Activated CD8-positive, alpha-beta memory T cell treated with anti-CD3 and anti-CD28 coated beads for 36 hours (primary cell): ENCODE measurements at regions not wholly inside any gene's neighbourhood (a gene's known extent, or its start where the extent isn't known, plus 50 kb on each side); places are given as distances from the start of the nearest gene placed in this dataset.
"Not testable (repeated sequence)": the region's sequence is repeated elsewhere in the genome, so short reads cannot be mapped to it uniquely, and the experiment has no call there.

Experiments
- CTCF ChIA-PET: fragments of 350-600 bp; sonication (Branson Sonifier 250); formaldehyde crosslinking; loops from one replicate; lab custom pipeline; 2021; ENCODE audit warnings: antibody characterized with exemption; lab: Charles Lee
- POLR2A ChIA-PET: fragments of 350-600 bp; sonication (Branson Sonifier 250); formaldehyde crosslinking; loops from one replicate; lab custom pipeline; 2021; ENCODE audit warnings: antibody characterized with exemption; lab: Charles Lee

DNA sequence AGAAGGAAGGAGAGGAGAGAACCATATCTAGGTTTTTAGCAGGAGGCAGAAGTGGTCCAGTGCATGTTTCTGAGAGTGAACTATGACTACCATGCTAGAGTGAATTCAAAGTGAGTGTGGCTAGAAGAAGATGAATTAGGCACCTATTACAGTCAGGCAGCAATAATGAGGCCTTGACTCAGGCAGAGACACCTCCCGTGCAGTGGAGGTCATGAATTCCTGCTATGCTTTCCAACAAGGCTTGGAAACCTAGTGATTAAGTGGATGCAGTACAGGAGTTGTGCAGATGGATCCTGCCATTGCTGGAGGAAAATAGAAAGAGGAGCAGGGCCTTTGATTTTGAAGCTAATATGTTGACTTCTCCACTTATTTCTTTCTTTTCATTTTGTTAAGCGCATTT, 581.5 kb downstream of the RWDD3 start:
- CTCF ChIA-PET, result no interaction called here
- POLR2A ChIA-PET, result no interaction called here

DNA sequence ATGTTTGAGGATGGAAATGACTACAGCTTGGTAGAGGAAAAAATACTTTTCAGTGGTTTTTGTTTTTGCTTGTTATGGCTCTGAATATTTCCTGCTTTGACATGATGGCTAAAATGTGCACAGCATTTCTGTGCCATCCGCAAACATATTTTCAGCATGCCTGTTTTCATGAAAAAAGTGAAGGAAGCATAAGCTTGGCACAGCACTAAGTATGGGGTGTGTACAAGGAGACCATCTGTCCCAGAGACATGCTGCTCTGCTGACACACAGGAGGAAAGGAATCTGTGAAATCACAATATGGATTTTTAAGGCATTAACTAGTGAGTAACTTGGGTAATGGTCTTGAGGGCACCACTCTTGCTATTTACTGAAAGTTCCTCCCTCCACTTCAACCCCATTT, 595.5 kb downstream of the RWDD3 start:
- ChIA-PET CTCF (no interaction called here), POLR2A (no interaction called here)

DNA sequence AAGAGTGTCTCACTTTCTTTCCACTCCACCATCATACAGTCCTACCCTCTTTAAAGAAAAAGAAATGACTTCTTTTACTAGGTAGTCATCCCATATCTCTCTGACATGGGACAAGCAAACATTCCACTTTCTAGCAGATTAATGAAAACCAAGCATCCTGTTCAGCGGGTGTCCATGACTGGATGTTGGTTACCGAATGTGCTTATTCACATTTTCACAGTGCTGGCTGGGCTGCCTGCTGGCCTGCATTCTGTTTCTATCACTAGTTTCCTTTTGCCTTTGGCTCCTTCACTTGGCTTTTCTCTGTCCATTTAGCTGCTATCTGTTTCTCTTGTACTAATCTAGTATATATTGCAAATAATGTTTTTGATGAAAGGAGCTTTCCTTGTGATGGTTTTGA, 598.4 kb downstream of the RWDD3 start:
- ChIA-PET CTCF (interaction anchor here (0.5 kb wide), 1 partner anchor 9 kb away, joined by 3 read pairs; no protein-coding TSS in a partner anchor), POLR2A (no interaction called here)

DNA sequence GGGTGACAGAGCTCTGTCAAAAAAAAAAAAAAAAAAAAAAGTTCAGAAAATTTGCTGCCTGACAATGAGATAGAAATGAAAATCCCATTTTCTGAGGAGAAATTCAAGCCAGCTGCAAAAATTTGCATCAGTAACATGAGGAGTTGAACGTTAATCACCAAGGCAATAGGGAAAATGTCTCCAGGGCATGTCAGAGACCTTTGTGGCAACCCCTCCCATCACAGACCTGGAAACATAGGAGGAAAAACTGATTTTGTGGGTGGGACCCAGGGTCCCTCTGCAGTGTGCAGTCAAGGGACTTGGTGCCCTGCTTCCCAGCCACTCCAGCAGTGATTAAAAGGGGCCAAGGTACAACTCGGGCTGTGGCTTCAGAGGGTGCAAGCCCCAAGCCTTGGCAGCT, 615.4 kb downstream of the RWDD3 start:
- POLR2A ChIA-PET, result no interaction called here
- CTCF ChIA-PET, result no interaction called here

DNA sequence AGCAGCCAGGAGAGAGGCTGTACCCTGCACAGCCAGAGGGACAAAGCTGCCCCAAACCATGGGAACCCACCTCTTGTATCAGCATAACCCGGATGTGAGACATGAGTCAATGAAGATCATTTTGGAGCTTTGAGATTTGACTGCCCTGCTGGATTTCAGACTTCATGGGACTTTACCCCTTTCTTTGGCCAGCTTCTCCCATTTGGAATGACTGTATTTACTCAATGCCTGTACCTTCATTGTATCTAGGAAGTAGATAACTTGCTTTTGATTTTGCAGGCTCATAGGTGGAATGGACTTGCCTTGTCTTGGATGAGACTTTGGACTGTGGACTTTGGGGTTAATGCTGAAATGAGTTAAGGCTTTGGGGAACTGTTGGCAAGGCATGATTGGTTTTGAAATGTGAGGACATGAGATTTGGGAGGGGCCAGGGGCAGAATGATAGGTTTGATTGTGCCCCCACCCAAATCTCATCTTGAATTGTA, 616.2 kb downstream of the RWDD3 start:
- POLR2A ChIA-PET, result no interaction called here
- CTCF ChIA-PET, result no interaction called here

DNA sequence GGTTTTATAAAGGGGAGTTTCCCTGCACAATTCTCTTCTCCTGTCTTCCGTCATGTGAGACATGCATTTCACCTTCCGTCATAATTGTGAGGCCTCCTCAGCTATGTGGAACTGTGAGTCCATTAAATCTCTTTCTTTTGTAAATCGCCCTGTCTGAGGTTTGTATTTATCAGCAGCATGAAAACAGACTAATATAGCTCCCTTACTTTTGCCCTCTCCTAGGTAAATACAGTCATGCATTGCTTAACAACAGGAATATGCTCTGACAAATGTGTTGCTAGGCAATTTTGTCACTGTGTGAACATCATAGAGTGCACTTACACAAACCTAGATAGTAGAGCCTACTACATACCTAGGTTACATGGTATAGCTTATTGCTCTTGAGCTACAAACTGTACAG, 616.8 kb downstream of the RWDD3 start:
- ChIA-PET POLR2A (no interaction called here), CTCF (no interaction called here)

DNA sequence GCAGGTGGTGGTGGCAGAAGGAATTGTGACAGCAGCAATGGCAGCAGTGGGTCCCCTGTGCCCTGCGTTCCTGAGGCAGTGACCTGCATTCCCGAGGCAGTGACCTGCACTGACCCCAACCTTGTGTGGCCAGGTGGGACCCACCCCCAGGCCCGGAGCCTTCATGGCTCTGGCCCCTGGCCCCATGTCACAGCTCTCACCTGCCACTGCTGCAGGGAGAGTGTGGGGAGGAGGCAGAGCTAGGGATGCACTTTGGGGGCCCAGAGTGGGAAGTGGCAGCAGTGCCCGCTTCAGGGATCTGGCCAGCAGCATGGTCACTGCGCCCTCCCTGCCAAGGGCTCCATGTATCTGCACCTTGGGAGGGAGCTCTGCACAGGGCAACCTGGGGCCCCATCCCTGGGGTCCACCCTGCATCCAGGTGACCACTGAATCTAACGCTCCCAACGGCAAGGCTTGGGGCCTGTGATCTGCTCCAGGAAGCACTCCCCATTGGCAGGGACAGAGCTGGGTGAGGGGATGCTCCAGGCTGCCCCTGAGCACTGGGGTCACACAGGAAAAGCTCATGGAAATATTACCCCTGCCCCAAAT, 618.6 kb downstream of the RWDD3 start:
- ChIA-PET CTCF (no interaction called here), POLR2A (no interaction called here)

DNA sequence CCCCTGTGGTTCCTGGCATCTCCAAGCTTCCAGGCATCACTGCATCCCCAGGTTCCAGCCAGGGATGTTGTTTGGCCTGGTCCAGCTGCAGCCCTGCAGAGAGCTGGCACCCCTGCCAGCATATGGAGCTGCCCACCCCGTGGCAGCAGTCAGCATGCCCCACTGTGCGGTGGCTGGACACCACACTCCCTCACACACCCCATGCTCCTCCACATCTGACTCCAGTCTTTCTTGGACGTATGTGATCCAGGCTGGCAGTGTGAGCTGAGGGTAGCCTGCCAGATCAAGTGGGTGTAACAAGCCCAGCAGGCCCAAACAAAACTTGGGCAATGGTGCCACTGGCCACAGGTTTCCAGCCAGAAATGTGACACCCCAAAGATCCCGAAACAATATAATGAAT, 620.4 kb downstream of the RWDD3 start:
- ChIA-PET CTCF (no interaction called here), POLR2A (no interaction called here)

DNA sequence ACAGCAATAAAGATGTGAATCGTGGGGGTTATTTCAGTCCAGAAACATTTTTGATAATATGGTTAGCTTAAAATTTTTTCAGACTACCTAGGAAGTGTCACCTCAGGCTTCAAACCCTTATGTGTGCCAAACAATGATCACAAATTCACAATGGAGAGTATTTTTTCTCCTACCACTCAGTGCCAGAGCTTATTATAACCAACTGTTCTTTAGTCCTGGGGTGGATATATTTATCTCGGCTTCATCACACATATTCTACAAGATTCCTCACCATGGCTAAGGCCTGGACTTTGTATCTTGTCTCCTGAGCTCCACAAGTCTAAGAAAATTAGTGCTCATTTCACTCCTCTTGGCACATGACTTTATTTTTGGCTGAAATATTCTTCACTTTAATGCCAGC, 629.1 kb downstream of the RWDD3 start:
- POLR2A ChIA-PET, result no interaction called here
- CTCF ChIA-PET, result no interaction called here

DNA sequence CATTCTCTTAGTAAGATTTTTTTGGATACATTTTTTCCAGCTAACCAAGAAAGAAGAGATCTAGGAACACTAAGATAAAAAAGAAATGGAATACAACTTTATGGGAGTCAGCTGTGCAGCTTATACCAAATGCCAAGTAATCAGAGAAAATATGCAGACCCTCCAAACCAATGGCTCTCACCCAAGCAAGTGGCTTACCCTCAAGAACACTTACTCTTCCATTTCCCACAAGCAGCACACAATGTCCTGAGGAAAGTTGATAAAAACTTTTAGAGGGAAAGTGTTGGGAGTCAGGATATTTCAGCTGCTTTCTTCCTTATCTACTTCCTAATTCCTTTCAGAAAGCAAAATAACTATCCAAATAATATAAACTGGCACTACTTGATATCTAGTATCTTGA, 631.8 kb downstream of the RWDD3 start:
- POLR2A ChIA-PET, result no interaction called here
- CTCF ChIA-PET, result no interaction called here

DNA sequence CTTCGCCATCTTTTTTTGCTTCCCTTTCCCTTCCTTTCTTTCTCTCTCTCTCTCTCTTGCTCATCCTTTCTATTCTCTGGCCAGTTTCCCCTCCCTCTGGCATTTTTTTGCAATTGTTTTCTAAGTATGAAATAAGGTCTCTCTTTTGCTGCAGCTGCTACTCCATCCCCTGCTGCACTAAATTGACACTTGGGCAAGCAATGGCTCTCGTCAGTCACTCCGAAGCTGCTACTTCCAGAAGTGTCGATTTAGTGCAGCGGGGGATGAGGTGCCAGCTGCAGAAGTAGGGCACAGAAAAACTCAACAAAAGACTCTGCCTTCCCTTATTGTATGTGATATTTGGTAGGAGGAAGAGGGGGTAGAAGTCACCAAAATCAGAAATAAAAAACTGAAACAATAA, 642.3 kb downstream of the RWDD3 start:
- POLR2A ChIA-PET, result no interaction called here
- CTCF ChIA-PET, result no interaction called here

DNA sequence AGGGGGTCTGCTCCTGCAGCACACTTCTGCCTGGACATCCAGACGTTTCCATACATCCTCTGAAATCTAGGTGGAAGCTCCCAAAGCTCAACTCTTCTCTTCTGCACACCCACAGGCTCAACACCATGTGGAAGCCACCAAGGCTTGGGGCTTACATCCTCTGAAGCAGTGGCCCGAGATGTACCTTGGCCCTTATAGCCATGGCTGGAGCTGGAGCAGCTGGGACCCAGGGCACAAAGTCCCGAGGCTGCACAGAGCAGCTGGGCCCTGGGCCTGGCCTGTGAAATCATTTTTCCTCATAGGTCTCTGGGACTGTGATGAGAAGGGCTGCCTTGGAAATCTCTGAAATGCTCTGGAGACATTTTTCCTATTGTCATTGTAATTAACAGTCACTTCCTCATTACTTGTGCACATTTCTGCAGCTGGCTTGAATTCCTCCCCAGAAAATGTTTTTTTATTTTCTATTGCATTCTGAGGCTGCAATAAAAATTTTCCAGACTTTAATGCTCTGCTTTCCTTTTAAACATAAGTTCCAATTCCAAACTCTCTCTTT, 645.6 kb downstream of the RWDD3 start:
- POLR2A ChIA-PET, result no interaction called here
- CTCF ChIA-PET, result no interaction called here

DNA sequence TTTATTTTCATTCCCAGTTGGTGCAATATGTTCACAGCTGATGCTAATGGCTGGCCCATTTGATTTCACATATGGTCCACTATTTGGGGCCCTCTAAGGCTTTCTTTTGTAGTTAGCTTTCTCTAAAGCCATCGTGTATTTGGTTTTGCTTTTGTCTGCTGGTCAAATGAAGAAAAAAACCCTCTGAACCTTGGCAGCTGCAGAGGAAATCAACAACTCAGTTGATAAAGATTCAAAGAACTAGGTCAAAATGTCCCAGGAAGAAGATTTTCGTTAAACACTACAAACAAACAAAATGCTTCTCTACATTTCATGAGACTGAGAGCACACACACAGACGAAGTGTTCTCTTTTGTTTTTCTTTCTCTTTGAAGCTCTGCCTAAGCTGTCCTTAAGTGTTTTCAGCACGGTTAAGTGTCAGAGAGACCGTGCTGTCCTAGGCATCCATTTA, 655.0 kb downstream of the RWDD3 start:
- CTCF ChIA-PET, result no interaction called here
- POLR2A ChIA-PET, result no interaction called here

DNA sequence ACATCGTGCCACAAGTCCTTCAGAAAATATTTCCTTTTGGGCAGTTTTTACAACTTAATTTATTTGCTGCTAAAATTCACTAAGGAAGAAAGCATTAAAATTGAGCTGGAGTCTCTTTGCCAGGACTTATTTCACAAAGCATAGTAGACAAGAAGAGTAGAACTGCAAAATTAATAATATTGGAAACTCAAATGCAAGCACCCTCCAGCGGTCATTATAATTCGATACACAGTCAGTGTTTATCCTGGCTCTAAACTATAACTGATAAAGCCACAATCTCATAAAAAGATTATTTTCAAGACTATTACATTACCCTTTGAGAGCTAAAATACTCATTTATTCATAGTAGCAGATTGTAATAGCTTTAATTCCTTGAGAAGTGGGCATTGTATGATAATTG, 655.4 kb downstream of the RWDD3 start:
- CTCF ChIA-PET, result no interaction called here

DNA sequence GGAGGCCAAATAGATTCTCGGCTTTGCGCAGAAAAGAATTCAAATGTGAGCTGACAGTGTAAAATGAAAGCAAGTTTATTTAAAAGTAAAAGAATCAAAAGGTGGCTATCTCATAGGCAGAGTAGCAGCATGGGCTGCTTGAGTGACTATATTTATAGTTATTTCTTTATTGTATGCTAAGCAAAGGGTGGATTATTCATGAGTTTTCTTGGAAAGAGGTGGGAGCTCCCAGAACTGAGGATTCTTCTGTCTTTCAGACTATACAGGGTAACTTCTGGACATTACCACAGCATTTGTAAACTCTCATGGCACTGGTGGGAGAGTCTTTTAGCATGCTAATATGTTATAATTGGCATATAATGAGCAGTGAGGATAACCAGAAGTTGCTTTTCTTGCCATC, 659.9 kb downstream of the RWDD3 start:
- CTCF ChIA-PET, result no interaction called here
- POLR2A ChIA-PET, result no interaction called here

More for the DNA sequence above, 655.4 kb downstream of the RWDD3 start:
- POLR2A ChIA-PET, result no interaction called here

DNA sequence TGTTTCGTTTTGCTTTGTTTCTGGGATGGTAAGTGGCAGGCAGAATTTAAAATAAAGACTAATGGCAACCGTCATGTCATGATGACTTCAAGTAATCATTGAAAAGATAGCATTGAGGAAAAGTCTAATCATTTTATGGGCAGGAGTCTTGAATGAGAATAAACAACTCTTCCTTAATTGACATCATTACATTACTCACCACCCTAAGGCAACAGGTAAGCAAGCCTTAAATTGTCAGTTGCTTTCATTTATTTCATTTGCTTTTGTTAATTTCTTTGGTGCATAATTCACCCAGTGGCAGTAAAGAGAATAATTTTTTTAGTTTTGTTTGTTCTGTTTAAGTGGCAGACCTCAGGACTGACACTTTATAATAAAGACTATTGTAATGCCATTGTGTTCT, 669.0 kb downstream of the RWDD3 start:
- ChIA-PET POLR2A (no interaction called here), CTCF (no interaction called here)

DNA sequence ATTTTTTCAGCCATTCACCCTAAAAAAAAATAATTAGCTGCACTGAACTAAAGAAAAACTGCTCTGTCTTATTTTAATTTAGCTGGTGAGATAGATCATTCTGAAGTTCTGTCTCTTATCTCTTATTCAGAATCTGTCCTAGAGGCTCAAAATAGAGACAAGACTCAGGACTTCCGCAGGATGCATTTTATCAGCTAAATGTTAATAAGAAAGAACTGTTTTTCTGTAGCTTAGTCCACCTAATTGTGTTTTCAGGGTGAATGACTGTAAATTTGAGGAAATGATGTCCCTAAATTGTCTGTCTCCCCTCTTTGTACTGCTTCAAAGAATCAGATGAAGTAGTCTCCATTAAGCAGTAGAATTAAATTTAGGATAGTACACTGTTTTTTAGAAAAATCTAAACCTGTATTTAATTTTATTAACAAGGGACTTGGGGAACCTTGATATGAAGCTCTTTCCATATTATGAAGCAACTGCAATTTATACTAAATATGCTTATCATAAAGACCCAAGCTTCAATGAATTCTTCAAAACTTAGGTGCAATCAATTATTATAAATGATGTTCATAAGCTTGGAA, 671.9 kb downstream of the RWDD3 start:
- CTCF ChIA-PET, result no interaction called here
- POLR2A ChIA-PET, result no interaction called here

DNA sequence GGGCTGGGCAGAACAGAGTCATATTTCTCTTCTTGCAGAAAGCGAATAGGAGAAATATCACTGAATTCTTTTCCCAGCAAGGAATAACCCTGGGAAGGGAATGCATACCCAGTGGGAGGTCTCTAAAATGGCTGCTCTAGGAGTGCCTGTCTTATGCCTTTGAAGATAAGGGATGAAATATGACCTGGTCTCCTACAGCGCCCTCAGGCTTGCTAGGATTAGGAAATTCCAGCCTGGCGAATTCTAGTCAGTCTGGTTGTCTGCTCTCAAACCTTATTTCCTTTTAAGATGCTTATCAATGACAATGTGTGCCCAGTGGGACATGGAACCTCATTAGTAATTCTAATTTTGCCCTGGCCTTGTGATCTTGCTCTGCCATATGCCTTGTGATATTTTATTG, 677.7 kb downstream of the RWDD3 start:
- CTCF ChIA-PET, POLR2A ChIA-PET: not testable (repeated sequence)

DNA sequence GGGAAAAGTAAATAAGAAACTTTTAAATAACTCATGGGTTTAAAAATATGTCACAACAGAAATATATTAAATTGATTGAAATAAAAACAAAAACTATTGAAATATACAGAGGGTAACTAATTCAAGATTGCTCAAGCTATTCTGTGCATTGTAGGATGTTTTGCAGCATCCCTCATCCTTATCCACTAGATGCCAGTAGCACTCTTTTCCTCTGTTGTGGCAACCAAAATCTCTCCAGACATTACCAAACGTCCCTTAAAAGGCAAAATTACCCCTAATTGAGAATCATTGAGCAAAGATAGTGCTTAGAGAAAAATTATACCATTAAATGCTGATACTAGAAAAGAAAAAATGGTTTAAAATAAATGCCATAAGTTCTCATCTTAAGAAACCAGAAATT, 682.6 kb downstream of the RWDD3 start:
- ChIA-PET POLR2A (no interaction called here), CTCF (no interaction called here)

DNA sequence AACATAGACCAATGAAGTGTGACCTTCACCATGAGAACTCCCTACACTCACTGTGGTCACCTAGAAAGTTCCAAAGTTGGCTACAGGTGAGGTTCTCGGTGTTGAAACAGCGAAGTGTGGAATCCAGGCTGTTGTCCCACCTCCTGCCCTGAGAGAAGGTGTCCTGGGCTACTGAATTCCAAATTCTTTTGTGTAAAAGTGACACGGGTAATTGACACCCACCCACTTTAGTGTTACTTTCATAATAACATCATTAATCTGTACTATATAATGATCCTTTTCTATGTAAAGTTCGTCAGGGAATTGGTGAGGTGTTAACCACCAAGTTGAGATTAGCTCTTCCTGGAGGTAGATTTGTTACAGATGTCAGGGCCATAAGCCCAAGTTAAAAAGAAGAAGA, 690.7 kb downstream of the RWDD3 start:
- CTCF ChIA-PET, result no interaction called here
- POLR2A ChIA-PET, result no interaction called here

DNA sequence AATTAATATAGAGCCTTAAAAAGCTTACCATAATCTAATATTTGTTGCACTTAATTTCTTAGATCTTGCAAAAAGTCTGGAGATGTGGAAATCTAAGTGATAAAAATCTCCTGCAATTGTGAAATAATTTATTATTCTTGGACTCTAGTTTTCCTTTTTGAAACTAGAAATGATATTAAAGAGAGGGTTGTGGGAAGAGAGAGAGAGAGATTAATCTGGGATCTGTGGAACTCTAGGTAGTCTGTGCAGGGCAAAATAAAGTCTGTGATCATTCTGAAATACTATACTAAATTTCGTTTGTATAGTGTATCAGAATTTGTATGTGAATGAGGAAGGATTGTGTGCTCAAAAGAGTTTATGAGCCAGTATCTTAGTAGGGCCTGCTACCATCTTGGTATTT, 692.3 kb downstream of the RWDD3 start:
- ChIA-PET POLR2A (no interaction called here), CTCF (no interaction called here)
